Skeletal muscle satellite cell (primary cell): ENCODE measurements at regions not wholly inside any gene's neighbourhood (a gene's known extent, or its start where the extent isn't known, plus 50 kb on each side); places are given as distances from the start of the nearest gene placed in this dataset.

Experiments
- H3K27me3 ChIP-seq: 2 replicates; pipeline ENCODE4 v1.7.0; 2013; ENCODE audit warnings: low read length; ENCODE audit not compliant: control insufficient read depth, insufficient read depth
- H3K36me3 ChIP-seq: 2 replicates; pipeline ENCODE4 v1.7.0; 2013; ENCODE audit warnings: mild to moderate bottlenecking, control low read depth, low read length; ENCODE audit not compliant: insufficient read depth
- H3K4me1 ChIP-seq: 2 replicates; pipeline ENCODE4 v1.7.0; 2013; ENCODE audit warnings: low read length; ENCODE audit not compliant: control insufficient read depth, insufficient read depth
- H3K4me2 ChIP-seq: 2 replicates; pipeline ENCODE4 v1.7.0; 2013; ENCODE audit warnings: mild to moderate bottlenecking, low read length
- H3K4me3 ChIP-seq: 2 replicates; pipeline ENCODE4 v1.7.0; 2013; ENCODE audit warnings: low read length
- H3K9ac ChIP-seq: 2 replicates; pipeline ENCODE4 v1.7.0; 2013; ENCODE audit warnings: mild to moderate bottlenecking, low read depth, low read length, moderate library complexity
- H3K9me3 ChIP-seq: replicated peaks from 2 replicates; pipeline ENCODE4 v1.7.0; 2013; ENCODE audit warnings: mild to moderate bottlenecking, control low read depth, low read length

- Histone ChIP-seq H3K36me3 (no peaks in the 10 kb centered on the region), H3K4me3 (no peak overlapping the region), H3K4me2 (no peak overlapping the region), H3K9me3 (no peaks in the 10 kb centered on the region), H3K4me1 (no peaks in the 10 kb centered on the region), H3K27me3 (no peaks in the 10 kb centered on the region), H3K9ac (no peak overlapping the region)
Observed at GRCh38 chr6:113488812-113489685, 368.1 kb upstream of the MARCKS start.

GRCh38 chr6:113489952-113490746, 367.0 kb upstream of the MARCKS start:
- H3K9me3 ChIP-seq, result no peaks in the 10 kb centered on the region
- H3K27me3 ChIP-seq, result no peaks in the 10 kb centered on the region
- H3K36me3 ChIP-seq, result no peaks in the 10 kb centered on the region
- no peak overlapping the region for H3K4me2 ChIP-seq
- no peaks in the 10 kb centered on the region for H3K4me1 ChIP-seq
- no peak overlapping the region for H3K9ac ChIP-seq
- no peak overlapping the region for H3K4me3 ChIP-seq

- H3K9me3 ChIP-seq, result no peaks in the 10 kb centered on the region
Observed at GRCh38 chr6:113491376-113491775, 365.8 kb upstream of the MARCKS start.

GRCh38 chr6:113493991-113494390, 363.2 kb upstream of the MARCKS start:
- peaks cover 11% of the 10 kb centered on the region for H3K4me1 ChIP-seq
- H3K4me2 ChIP-seq, result no peak overlapping the region
- H3K27me3 ChIP-seq, result no peaks in the 10 kb centered on the region
- no peaks in the 10 kb centered on the region for H3K9me3 ChIP-seq
- H3K4me3 ChIP-seq, result no peak overlapping the region
- no peak overlapping the region for H3K9ac ChIP-seq
- no peaks in the 10 kb centered on the region for H3K36me3 ChIP-seq

More at GRCh38 chr6:113491376-113491775, 365.8 kb upstream of the MARCKS start:
- Histone ChIP-seq H3K4me1 (peaks cover 11% of the 10 kb centered on the region), H3K27me3 (no peaks in the 10 kb centered on the region), H3K4me2 (no peak overlapping the region), H3K4me3 (no peak overlapping the region), H3K9ac (no peak overlapping the region), H3K36me3 (no peaks in the 10 kb centered on the region)

- Histone ChIP-seq H3K9me3 (no peaks in the 10 kb centered on the region), H3K4me2 (no peak overlapping the region), H3K4me1 (peaks cover 11% of the 10 kb centered on the region), H3K36me3 (no peaks in the 10 kb centered on the region), H3K9ac (no peak overlapping the region), H3K27me3 (no peaks in the 10 kb centered on the region), H3K4me3 (no peak overlapping the region)
Observed at GRCh38 chr6:113495521-113495920, 361.6 kb upstream of the MARCKS start.

- Histone ChIP-seq H3K4me3 (no peak overlapping the region), H3K9ac (no peak overlapping the region), H3K36me3 (no peaks in the 10 kb centered on the region), H3K9me3 (no peaks in the 10 kb centered on the region), H3K27me3 (no peaks in the 10 kb centered on the region), H3K4me1 (peaks cover 11% of the 10 kb centered on the region), H3K4me2 (no peak overlapping the region)
Observed at GRCh38 chr6:113496166-113496565, 361.0 kb upstream of the MARCKS start.

- no peak overlapping the region for H3K4me2 ChIP-seq
- H3K36me3 ChIP-seq, result no peaks in the 10 kb centered on the region
- H3K27me3 ChIP-seq, result no peaks in the 10 kb centered on the region
- peaks cover 10% of the 10 kb centered on the region for H3K4me1 ChIP-seq
- H3K9ac ChIP-seq, result no peak overlapping the region
- H3K4me3 ChIP-seq, result no peak overlapping the region
- no peaks in the 10 kb centered on the region for H3K9me3 ChIP-seq
Observed at GRCh38 chr6:113500221-113500620, 356.9 kb upstream of the MARCKS start.

GRCh38 chr6:113505084-113505699, 352.0 kb upstream of the MARCKS start:
- Histone ChIP-seq H3K4me2 (no peak overlapping the region), H3K9ac (no peak overlapping the region), H3K9me3 (no peaks in the 10 kb centered on the region), H3K4me1 (no peaks in the 10 kb centered on the region), H3K4me3 (no peak overlapping the region), H3K36me3 (no peaks in the 10 kb centered on the region), H3K27me3 (no peaks in the 10 kb centered on the region)

- Histone ChIP-seq H3K27me3 (no peaks in the 10 kb centered on the region), H3K9ac (no peak overlapping the region), H3K36me3 (no peaks in the 10 kb centered on the region), H3K4me2 (no peak overlapping the region), H3K4me1 (no peaks in the 10 kb centered on the region), H3K4me3 (no peak overlapping the region), H3K9me3 (no peaks in the 10 kb centered on the region)
Observed at GRCh38 chr6:113508249-113508648, 348.9 kb upstream of the MARCKS start.

- Histone ChIP-seq H3K27me3 (no peaks in the 10 kb centered on the region), H3K36me3 (no peaks in the 10 kb centered on the region), H3K9me3 (no peaks in the 10 kb centered on the region), H3K4me2 (no peak overlapping the region), H3K4me1 (no peaks in the 10 kb centered on the region), H3K4me3 (no peak overlapping the region), H3K9ac (no peak overlapping the region)
Observed at GRCh38 chr6:113511100-113511499, 346.0 kb upstream of the MARCKS start.

GRCh38 chr6:113512576-113512975, 344.6 kb upstream of the MARCKS start:
- H3K4me2 ChIP-seq, result no peak overlapping the region
- no peak overlapping the region for H3K9ac ChIP-seq
- H3K4me3 ChIP-seq, result no peak overlapping the region
- no peaks in the 10 kb centered on the region for H3K27me3 ChIP-seq
- H3K9me3 ChIP-seq, result no peaks in the 10 kb centered on the region
- no peaks in the 10 kb centered on the region for H3K4me1 ChIP-seq
- no peaks in the 10 kb centered on the region for H3K36me3 ChIP-seq
